ENCODE measurements at regions not wholly inside any gene's neighbourhood (a gene's known extent, or its start where the extent isn't known, plus 50 kb on each side); places are given as distances from the start of the nearest gene placed in this dataset.

DNA sequence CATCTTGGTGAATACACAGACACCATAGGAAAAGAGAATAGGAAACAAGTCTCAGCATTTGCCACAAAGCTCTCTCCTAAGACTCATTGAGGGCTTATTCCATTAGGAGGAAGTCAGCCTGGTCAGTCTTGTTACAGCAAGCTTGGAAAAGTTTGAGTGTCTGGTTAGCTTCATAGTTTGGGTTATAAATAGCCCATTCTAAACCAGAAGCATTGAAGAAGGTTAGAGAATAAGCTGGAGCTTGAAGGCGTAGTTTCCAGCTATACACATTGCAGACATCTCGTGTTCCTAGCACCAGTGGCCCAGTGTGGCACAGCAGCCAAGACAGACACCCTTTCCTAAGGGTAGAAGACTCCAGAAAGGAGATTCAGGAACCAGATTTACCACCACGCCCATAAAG, 168.8 kb upstream of the RBM19 start:
- Histone ChIP-seq H3K9me3 (no peaks in the 10 kb centered on the region), H3K4me3 (no peak overlapping the region), H3K36me3 (no peaks in the 10 kb centered on the region), H3K4me1 (peaks cover 0 to 7% (median 0%) of the 10 kb centered on the region in 9 donors), H3K27ac (no peak overlapping the region), H3K27me3 (peaks cover 0 to 18% (median 3%) of the 10 kb centered on the region in 7 donors)
- intact Hi-C loops (cut with DNase I), result no loop called here
- DNase-seq (no peak), ATAC-seq (peak in 1 of 8 donors; percentile 47)
- TF ChIP-seq CTCF (IDR thresholded peaks at IDR 0.05), result no peak
- 65 to 66% methylated on average over 3 of the region's 3 CpGs for WGBS, 2 donors

DNA sequence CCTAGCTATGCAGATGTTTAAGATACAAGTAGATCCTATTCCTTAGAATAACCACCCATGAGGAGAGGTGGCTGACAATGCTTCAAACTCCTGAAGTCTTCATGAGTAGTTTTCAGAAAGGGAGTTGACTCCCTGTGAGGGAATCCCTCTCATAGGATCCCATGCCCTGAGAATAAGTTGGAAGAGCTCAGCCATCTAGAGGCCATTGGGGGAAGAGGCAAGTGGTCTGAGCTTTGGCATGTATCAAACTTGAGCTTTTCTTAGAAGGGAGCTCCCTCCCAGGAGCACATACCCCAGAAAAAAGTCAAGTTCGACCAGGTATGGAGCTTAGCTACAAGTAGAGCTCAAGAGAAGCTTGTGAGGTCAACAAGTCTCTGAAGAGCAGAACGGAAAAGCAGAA, 165.7 kb upstream of the RBM19 start:
- ATAC-seq (no peak), DNase-seq (no peak)
- intact Hi-C loops (cut with DNase I), result no loop called here
- WGBS, 2 donors, result 34 to 57% methylated on average over 2 of the region's 2 CpGs
- Histone ChIP-seq H3K9me3 (no peaks in the 10 kb centered on the region), H3K4me3 (no peak overlapping the region), H3K4me1 (peaks cover 0 to 7% (median 0%) of the 10 kb centered on the region in 9 donors), H3K36me3 (no peaks in the 10 kb centered on the region), H3K27me3 (peaks cover 0 to 13% (median 0%) of the 10 kb centered on the region in 7 donors), H3K27ac (no peak overlapping the region)
- TF ChIP-seq CTCF (IDR thresholded peaks at IDR 0.05), result peak in 4 of 9 donors; percentile 5 to 13 (median 11)

DNA sequence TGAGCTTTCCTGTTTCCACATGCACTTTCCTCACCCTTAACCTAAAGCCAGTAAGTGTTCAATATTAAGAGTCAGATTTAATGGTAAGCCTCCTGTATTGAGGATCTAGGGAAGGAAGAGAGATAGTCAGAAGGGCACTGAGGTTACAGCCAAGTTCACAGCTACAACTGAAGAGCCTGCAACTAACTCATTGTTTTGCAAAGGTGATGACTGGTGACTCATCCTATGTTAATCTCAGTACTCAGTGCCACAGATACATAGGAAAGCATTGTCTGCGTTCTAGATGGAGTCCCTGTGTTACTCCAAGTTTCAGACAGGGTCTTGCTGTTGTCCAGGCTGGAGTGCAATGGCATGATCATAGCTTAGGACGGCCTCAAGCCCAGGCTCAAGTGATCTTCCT, 157.0 kb upstream of the RBM19 start:
- no peaks in the 10 kb centered on the region for H3K9me3 ChIP-seq
- ATAC-seq (no peak), DNase-seq (no peak)
- intact Hi-C loops (cut with DNase I), result no loop called here
- H3K27ac ChIP-seq, result no peak overlapping the region
- no peaks in the 10 kb centered on the region for H3K36me3 ChIP-seq
- no peak for TF ChIP-seq CTCF (IDR thresholded peaks at IDR 0.05)
- H3K27me3 ChIP-seq, result peaks cover 0 to 12% (median 0%) of the 10 kb centered on the region in 7 donors
- H3K4me1 ChIP-seq, result no peaks in the 10 kb centered on the region
- 57 to 68% methylated on average over 2 of the region's 2 CpGs for WGBS, 2 donors
- H3K4me3 ChIP-seq, result no peak overlapping the region

- intact Hi-C loops (cut with DNase I), result no loop called here
- Histone ChIP-seq H3K9me3 (no peaks in the 10 kb centered on the region), H3K36me3 (no peaks in the 10 kb centered on the region), H3K4me3 (no peak overlapping the region), H3K27me3 (peaks cover 0 to 10% (median 0%) of the 10 kb centered on the region in 7 donors), H3K4me1 (no peaks in the 10 kb centered on the region), H3K27ac (no peak overlapping the region)
- ATAC-seq (no peak), DNase-seq (no peak)
- WGBS, 2 donors, result 83 to 89% methylated on average over 3 of the region's 3 CpGs
- no peak for TF ChIP-seq CTCF (IDR thresholded peaks at IDR 0.05)
These were observed 155.9 kb upstream of the RBM19 start for GRCh38 chr12:114122016-114122415.
